Vagina (tissue), 2 donors: ENCODE measurements at regions not wholly inside any gene's neighbourhood (a gene's known extent, or its start where the extent isn't known, plus 50 kb on each side); places are given as distances from the start of the nearest gene placed in this dataset.

Source experiments
- POLR2A ChIP-seq, 2 donors: fragments of 450-650 bp; IDR thresholded peaks; one replicate each; pipeline ENCODE4 v1.6.1; 2017; ENCODE audit warnings: antibody characterized with exemption in 2 of 2, mild to moderate bottlenecking in 2 of 2, moderate library complexity in 2 of 2
- TF ChIP-seq, protein P1 (sequence below), 3 experiments: fragments of 450-650 bp in 2 of 3; fragments of 200-600 bp in 1 of 3; sonication (generic) in 1 of 3; IDR thresholded peaks; one replicate each; pipeline ENCODE4 v1.5.1; 2017 to 2019; ENCODE audit warnings: antibody characterized with exemption in 3 of 3, mild to moderate bottlenecking in 2 of 3, moderate library complexity in 2 of 3

DNA sequence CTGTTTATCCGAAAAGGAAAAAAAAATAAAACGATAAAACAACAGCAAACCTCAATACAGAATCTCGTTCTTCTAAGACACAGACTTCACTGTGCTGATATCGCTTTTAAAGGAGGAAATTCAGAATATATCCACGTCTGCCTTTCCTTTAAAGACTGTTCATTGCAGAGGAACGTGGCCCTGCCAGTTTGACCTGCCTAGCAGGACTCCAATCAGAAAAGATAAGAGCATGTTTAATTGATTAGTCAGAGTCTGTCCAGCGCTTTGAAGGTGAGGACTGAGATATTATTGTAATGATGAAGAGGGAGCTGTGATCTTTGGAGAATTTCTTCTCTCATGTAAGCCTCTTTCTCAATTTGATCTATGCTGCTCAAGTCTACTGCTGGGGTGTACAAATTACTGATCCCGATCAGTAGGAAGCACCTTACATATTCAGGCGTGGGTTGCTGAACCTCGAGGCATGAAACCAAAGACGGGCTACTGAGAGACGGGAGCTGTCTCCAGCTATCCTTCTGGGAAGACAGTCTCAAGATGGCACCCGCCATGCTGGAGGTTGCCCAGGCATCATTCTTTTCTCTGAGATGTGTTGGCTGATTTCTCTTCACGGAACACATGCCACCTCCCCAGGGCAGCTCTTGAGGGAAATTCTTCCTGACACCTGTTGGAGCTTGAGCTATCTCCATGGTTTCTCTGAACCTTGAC, 146.1 kb downstream of the SHOX start:
- TF ChIP-seq, protein P1, sequence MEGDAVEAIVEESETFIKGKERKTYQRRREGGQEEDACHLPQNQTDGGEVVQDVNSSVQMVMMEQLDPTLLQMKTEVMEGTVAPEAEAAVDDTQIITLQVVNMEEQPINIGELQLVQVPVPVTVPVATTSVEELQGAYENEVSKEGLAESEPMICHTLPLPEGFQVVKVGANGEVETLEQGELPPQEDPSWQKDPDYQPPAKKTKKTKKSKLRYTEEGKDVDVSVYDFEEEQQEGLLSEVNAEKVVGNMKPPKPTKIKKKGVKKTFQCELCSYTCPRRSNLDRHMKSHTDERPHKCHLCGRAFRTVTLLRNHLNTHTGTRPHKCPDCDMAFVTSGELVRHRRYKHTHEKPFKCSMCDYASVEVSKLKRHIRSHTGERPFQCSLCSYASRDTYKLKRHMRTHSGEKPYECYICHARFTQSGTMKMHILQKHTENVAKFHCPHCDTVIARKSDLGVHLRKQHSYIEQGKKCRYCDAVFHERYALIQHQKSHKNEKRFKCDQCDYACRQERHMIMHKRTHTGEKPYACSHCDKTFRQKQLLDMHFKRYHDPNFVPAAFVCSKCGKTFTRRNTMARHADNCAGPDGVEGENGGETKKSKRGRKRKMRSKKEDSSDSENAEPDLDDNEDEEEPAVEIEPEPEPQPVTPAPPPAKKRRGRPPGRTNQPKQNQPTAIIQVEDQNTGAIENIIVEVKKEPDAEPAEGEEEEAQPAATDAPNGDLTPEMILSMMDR (IDR thresholded peaks at IDR 0.05), result no peak
- TF ChIP-seq POLR2A (IDR thresholded peaks at IDR 0.05), result no peak
